ENCODE measurements at regions not wholly inside any gene's neighbourhood (a gene's known extent, or its start where the extent isn't known, plus 50 kb on each side); places are given as distances from the start of the nearest gene placed in this dataset.
"Not testable (repeated sequence)": the region's sequence is repeated elsewhere in the genome, so short reads cannot be mapped to it uniquely, and the experiment has no call there.

DNA sequence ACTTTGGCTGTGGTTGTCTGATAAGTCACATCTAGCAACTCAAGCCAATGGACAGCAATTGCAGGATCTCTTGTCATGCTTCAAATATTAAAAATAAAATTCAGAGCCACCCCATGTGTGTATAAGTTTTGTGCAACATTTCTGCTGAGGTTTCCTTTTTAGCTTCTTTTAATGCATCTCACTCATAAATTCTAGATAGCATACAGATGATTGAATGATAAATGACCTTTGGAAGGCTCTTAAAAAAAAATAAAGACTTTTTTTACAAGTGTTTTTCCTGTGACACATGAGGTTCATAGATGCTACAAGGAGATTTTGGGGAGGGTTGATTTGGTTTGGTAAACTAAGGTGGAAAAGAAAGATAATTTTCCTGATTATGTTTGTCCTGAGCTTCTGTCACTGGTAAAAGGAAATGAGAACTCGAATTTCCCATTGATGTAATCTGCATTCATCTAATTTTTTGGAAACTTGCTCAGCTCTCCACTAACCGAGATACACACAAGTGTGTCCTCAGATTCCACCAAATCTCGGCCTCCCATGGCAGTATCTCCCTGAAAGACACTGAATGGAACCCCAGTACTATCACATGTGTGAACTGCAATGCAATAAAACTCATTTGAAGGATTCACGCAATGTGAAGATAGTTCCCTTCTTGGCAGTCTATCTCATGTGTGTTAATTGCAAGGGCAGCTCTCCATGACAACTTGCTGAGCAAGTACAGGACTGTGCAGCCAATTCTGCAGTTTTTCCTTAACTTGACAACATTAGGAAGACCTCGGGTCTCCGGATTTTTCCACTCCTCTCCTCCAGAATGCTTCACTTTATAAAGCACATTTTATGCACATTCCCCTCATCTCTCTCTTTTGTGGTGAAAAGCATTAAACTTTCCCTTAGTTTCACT, 185.4 kb upstream of the PFKP start:
- Histone ChIP-seq H3K4me3 (ENCODE audit: low read length in 3 of 3) (no peak overlapping the region), H3K36me3 (ENCODE audit: control insufficient read depth in 2 of 3, insufficient read depth in 3 of 3, low read length in 3 of 3) (no peaks in the 10 kb centered on the region), H3K9me3 (ENCODE audit: control insufficient read depth in 2 of 3, insufficient read depth in 1 of 3, low read length in 3 of 3) (no peaks in the 10 kb centered on the region), H3K9ac (ENCODE audit: low read length in 3 of 3) (no peak overlapping the region), H3K27me3 (ENCODE audit: control insufficient read depth, insufficient read depth, low read length) (no peaks in the 10 kb centered on the region), H3K27ac (ENCODE audit: low read depth in 2 of 2, low read length in 2 of 2) (no peak overlapping the region), H3K4me1 (ENCODE audit: control insufficient read depth in 2 of 3, insufficient read depth in 2 of 3, low read depth in 1 of 3, low read length in 3 of 3) (no peaks in the 10 kb centered on the region)
- no peak for FAIRE-seq
- peak in 2 of 5 donors; percentile 29 to 52 for DNase-seq
- intact Hi-C loops (cut with DNase I): no loop called here
- TF ChIP-seq, protein P1, sequence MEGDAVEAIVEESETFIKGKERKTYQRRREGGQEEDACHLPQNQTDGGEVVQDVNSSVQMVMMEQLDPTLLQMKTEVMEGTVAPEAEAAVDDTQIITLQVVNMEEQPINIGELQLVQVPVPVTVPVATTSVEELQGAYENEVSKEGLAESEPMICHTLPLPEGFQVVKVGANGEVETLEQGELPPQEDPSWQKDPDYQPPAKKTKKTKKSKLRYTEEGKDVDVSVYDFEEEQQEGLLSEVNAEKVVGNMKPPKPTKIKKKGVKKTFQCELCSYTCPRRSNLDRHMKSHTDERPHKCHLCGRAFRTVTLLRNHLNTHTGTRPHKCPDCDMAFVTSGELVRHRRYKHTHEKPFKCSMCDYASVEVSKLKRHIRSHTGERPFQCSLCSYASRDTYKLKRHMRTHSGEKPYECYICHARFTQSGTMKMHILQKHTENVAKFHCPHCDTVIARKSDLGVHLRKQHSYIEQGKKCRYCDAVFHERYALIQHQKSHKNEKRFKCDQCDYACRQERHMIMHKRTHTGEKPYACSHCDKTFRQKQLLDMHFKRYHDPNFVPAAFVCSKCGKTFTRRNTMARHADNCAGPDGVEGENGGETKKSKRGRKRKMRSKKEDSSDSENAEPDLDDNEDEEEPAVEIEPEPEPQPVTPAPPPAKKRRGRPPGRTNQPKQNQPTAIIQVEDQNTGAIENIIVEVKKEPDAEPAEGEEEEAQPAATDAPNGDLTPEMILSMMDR (IDR thresholded peaks at IDR 0.05; ENCODE audit: borderline replicate concordance, extremely low read depth, insufficient read depth): no peak

DNA sequence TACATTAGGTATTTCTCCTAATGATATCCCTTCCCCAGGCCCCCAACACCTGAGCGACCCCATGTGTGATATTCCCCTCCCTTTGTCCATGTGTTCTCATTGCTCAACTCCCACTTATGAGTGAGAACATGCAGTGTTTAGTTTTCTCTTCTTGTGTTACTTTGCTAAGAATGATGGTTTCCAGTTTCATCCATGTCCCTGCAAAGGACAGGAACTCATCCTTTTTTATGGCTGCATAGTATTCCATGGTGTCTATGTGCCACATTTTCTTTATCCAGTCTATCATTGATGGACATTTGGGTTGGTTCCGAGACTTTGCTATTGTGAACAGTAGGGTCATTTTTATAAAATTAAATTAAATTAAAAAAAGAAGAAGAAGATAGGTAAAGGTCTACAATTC, 187.3 kb upstream of the PFKP start:
- DNase-seq; H3K9me3 ChIP-seq (ENCODE audit: control insufficient read depth in 2 of 3, insufficient read depth in 1 of 3, low read length in 3 of 3); H3K27ac ChIP-seq (ENCODE audit: low read depth in 2 of 2, low read length in 2 of 2); H3K9ac ChIP-seq (ENCODE audit: low read length in 3 of 3); FAIRE-seq; H3K4me1 ChIP-seq (ENCODE audit: control insufficient read depth in 2 of 3, insufficient read depth in 2 of 3, low read depth in 1 of 3, low read length in 3 of 3); H3K27me3 ChIP-seq (ENCODE audit: control insufficient read depth, insufficient read depth, low read length); intact Hi-C loops (cut with DNase I); H3K4me3 ChIP-seq (ENCODE audit: low read length in 3 of 3); H3K36me3 ChIP-seq (ENCODE audit: control insufficient read depth in 2 of 3, insufficient read depth in 3 of 3, low read length in 3 of 3): not testable (repeated sequence)

DNA sequence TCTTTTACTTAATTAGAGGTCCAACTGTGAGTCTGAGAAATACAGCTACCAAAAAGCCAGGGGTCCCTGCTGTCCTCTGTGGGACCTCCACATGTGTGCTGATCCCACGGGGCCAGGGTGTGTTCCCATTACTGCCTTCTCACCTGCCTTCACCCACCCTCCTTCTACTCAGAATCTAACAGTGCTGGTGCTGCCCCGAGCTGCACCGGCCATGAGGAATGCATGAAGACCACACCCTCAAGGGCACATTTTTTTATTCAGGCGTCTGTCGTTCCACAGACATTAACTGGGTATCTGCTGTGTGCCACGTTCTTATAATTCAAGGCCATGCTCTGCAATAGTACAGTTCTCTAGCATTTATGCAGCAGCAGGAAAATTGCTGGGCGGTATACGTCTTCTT, 188.5 kb upstream of the PFKP start:
- Histone ChIP-seq H3K27me3 (ENCODE audit: control insufficient read depth, insufficient read depth, low read length) (no peaks in the 10 kb centered on the region), H3K9ac (ENCODE audit: low read length in 3 of 3) (no peak overlapping the region), H3K36me3 (ENCODE audit: control insufficient read depth in 2 of 3, insufficient read depth in 3 of 3, low read length in 3 of 3) (no peaks in the 10 kb centered on the region), H3K4me1 (ENCODE audit: control insufficient read depth in 2 of 3, insufficient read depth in 2 of 3, low read depth in 1 of 3, low read length in 3 of 3) (no peaks in the 10 kb centered on the region), H3K4me3 (ENCODE audit: low read length in 3 of 3) (no peak overlapping the region), H3K27ac (ENCODE audit: low read depth in 2 of 2, low read length in 2 of 2) (no peak overlapping the region), H3K9me3 (ENCODE audit: control insufficient read depth in 2 of 3, insufficient read depth in 1 of 3, low read length in 3 of 3) (no peaks in the 10 kb centered on the region)
- FAIRE-seq: no peak
- intact Hi-C loops (cut with DNase I): no loop called here
- TF ChIP-seq, protein P1 (IDR thresholded peaks at IDR 0.05; ENCODE audit: borderline replicate concordance, extremely low read depth, insufficient read depth): no peak
- DNase-seq: no peak

DNA sequence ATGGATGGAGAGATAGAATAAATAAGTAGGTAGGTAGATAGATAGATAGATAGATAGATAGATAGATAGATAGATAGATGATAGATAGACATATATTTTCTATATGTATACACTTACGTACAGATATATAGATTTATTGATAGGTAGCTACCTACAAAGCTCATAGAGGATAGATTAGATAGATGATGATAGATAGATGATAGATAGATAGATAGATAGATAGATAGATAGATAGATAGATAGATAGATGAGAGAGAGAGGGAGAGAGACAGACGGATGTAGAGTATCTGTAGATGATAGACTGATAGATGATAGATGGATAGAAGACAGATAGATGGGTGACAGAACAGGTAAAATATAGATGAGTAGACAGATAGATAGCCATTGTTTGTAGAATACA, 191.3 kb upstream of the PFKP start:
- H3K9ac ChIP-seq (ENCODE audit: low read length in 3 of 3): no peak overlapping the region
- intact Hi-C loops (cut with DNase I): no loop called here
- TF ChIP-seq, protein P1 (IDR thresholded peaks at IDR 0.05; ENCODE audit: borderline replicate concordance, extremely low read depth, insufficient read depth): no peak
- no peak for DNase-seq
- no peak overlapping the region for H3K4me3 ChIP-seq (ENCODE audit: low read length in 3 of 3)
- no peaks in the 10 kb centered on the region for H3K4me1 ChIP-seq (ENCODE audit: control insufficient read depth in 2 of 3, insufficient read depth in 2 of 3, low read depth in 1 of 3, low read length in 3 of 3)
- no peaks in the 10 kb centered on the region for H3K36me3 ChIP-seq (ENCODE audit: control insufficient read depth in 2 of 3, insufficient read depth in 3 of 3, low read length in 3 of 3)
- FAIRE-seq: no peak
- H3K27ac ChIP-seq (ENCODE audit: low read depth in 2 of 2, low read length in 2 of 2): no peak overlapping the region
- H3K9me3 ChIP-seq (ENCODE audit: control insufficient read depth in 2 of 3, insufficient read depth in 1 of 3, low read length in 3 of 3): no peaks in the 10 kb centered on the region
- no peaks in the 10 kb centered on the region for H3K27me3 ChIP-seq (ENCODE audit: control insufficient read depth, insufficient read depth, low read length)

All from kidney (tissue), 13 donors.